Pancreas (tissue), 10 donors: ENCODE measurements at regions not wholly inside any gene's neighbourhood (a gene's known extent, or its start where the extent isn't known, plus 50 kb on each side); places are given as distances from the start of the nearest gene placed in this dataset.
A peak's percentile ranks its signal among the peaks of the same experiment; 100 is the strongest.

ENCODE experiments used
- ATAC-seq, 4 donors: fragments of 200-7000 bp; cut with Tn5 transposase; one replicate each; pipeline versions ENCODE4 v1.8.0 to v1.9.1; 2020; ENCODE audit warnings: mild to moderate bottlenecking in 4 of 4, moderate library complexity in 4 of 4
- DNase-seq, 6 donors: peaks; one replicate each; pipeline ENCODE4 v3.0.0-alpha.2; 2020
- FAIRE-seq: peaks from 2 replicates; lab custom pipeline; 2012; peaks lifted over from hg19 to GRCh38; lab: Jason Lieb, UNC
- H3K27ac ChIP-seq, 4 donors: fragments of 200-600 bp; sonication (generic); 1 replicate in 3 of 4; 2 replicates in 1 of 4; pipeline versions ENCODE4 v1.5.0 to v1.8.0; 2020
- H3K27me3 ChIP-seq, 4 donors: fragments of 200-600 bp; one replicate each; pipeline ENCODE4 v1.8.0; 2021
- H3K36me3 ChIP-seq, 3 donors: fragments of 200-600 bp; sonication (generic) in 1 of 3; one replicate each; pipeline versions ENCODE4 v1.5.0 to v1.8.0; 2020 to 2021
- H3K4me1 ChIP-seq, 3 donors: fragments of 200-600 bp; one replicate each; pipeline ENCODE4 v1.8.0; 2021
- H3K4me3 ChIP-seq, 4 donors: fragments of 200-600 bp; sonication (generic) in 2 of 4; one replicate each; pipeline versions ENCODE4 v1.5.0 to v1.8.0; 2020 to 2021
- H3K9me3 ChIP-seq, 4 donors: fragments of 200-600 bp; one replicate each; pipeline ENCODE4 v1.8.0; 2021
- WGBS, 2 donors: extraction: QIAGEN DNeasy Blood & Tissue Kit; methylation state at CpG; one replicate each; pipeline ENCODE4 v1.1.7; 2013; 5-methylcytosine and 5-hydroxymethylcytosine counted together
- intact Hi-C, 3 donors: fragments of 100-400 bp; cut with DNase I; formaldehyde crosslinking; loops; one replicate each; pipeline versions ENCODE4 v1.11.1 to v1.14.2; 2022
- TF ChIP-seq, protein P1 (sequence below), 4 donors: fragments of 200-600 bp; sonication (generic) in 3 of 4; IDR thresholded peaks; one replicate each; pipeline versions ENCODE4 v1.5.0 to v1.8.0; 2021; ENCODE audit warnings: antibody characterized with exemption in 4 of 4
- donor health status: healthy with polysubstance abuse.
- donor health status: DM: no; HTN: no; CAD: no; lungs with moderate emphysema.
- donor health status: DM: no; HTN: no; CAD: no.
- donor health status: control.
- donor health status: control.
- donor health status: Bipolar disorder and iron deficiency.
- donor health status: DM: yes; HTN: yes; CAD: no.
- donor health status: DM: no; HTN: no; CAD: no.
- donor health status: DM: no; HTN: no; CAD: no.
- donor health status: DM: yes; HTN: yes; CAD: no.

DNA sequence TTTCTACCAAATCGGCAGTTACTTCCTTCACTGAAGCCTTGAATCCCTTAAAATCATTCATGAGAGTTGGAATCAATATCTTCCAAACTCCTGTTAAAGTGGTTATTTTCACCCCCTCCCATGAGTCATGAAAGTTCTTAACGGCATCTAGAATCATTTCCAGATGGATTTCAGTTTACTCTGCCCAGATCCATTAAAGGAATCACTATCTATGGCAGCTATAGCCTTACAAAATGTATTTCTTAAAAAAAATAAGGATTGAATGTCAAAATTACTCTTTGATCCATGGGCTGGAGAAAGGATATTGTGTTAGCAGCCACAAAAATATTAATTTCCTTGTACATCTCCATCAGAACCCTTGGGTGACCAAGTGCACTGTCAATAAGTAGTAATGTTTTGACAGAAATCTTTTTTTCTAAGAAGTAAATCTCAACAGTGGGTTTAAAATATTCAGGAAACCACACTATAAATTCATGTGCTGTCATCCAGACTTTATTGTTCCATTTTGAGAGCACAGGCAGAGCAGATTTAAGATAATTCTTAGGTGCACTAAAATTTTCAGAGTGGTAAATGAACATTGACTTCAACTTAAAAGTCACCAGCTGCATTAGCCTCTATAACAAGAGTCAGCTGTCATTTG, 767.7 kb downstream of the DTWD2 start:
- Histone ChIP-seq H3K27ac (no peak overlapping the region), H3K4me3 (no peak overlapping the region), H3K27me3 (no peaks in the 10 kb centered on the region), H3K9me3 (no peaks in the 10 kb centered on the region), H3K36me3 (no peaks in the 10 kb centered on the region), H3K4me1 (no peaks in the 10 kb centered on the region)
- TF ChIP-seq, protein P1, sequence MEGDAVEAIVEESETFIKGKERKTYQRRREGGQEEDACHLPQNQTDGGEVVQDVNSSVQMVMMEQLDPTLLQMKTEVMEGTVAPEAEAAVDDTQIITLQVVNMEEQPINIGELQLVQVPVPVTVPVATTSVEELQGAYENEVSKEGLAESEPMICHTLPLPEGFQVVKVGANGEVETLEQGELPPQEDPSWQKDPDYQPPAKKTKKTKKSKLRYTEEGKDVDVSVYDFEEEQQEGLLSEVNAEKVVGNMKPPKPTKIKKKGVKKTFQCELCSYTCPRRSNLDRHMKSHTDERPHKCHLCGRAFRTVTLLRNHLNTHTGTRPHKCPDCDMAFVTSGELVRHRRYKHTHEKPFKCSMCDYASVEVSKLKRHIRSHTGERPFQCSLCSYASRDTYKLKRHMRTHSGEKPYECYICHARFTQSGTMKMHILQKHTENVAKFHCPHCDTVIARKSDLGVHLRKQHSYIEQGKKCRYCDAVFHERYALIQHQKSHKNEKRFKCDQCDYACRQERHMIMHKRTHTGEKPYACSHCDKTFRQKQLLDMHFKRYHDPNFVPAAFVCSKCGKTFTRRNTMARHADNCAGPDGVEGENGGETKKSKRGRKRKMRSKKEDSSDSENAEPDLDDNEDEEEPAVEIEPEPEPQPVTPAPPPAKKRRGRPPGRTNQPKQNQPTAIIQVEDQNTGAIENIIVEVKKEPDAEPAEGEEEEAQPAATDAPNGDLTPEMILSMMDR (IDR thresholded peaks at IDR 0.05) = no peak
- intact Hi-C loops = no loop called here
- ATAC-seq (no peak), DNase-seq (no peak), FAIRE-seq (no peak)
- 48 to 58% methylated on average over 2 of the region's 2 CpGs for WGBS, 2 donors

DNA sequence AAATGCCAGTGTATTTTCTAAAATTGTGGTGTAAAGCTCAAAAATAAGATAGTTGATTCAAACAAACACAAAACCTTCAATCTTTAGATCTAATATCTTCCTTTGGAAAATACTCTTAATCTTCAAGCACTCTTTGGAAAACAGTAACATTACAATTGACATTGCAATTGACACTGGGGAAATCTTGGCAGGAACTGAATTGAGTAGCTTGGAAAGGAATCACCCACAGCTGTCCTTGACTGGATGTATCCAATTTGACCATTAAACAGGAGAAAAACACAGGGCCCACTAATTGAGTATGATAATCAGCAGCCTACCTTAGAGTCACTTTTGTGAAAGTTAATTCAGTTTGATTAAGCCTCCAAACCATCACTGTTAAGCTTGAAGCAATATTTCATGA, 776.7 kb downstream of the DTWD2 start:
- FAIRE-seq = no peak
- TF ChIP-seq, protein P1 (IDR thresholded peaks at IDR 0.05) = no peak

DNA sequence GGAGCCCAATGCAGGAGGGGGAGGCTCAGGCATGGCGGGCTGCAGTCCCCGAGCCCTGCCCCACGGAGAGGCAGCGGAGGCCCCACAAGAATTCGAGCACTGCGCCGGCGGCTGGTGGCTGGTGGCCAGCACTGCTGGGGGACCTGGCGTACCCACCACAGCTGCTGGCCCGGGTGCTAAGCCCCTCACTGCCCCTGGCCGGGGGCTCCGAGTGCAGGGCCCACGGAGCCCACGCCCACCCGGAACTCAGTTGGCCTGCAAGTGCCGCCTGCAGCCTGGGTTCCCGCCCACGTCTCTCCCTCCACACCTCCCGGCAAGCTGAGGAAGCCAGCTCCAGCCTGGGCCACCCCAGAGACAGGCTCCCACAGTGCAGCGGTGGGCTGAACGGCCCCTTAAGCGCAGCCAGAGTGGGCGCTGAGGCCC, 780.3 kb downstream of the DTWD2 start:
- TF ChIP-seq, protein P1 (IDR thresholded peaks at IDR 0.05) = no peak
- 88 to 97% methylated on average over 20 to 23 of the region's 23 CpGs for WGBS, 2 donors
- no peak overlapping the region for H3K27ac ChIP-seq
- H3K36me3 ChIP-seq = no peaks in the 10 kb centered on the region
- no peaks in the 10 kb centered on the region for H3K9me3 ChIP-seq
- H3K4me3 ChIP-seq = no peak overlapping the region
- ATAC-seq (no peak), DNase-seq (peak in 2 of 6 donors; percentile 15 to 46), FAIRE-seq (no peak)
- H3K4me1 ChIP-seq = no peaks in the 10 kb centered on the region
- intact Hi-C loops = no loop called here
- no peaks in the 10 kb centered on the region for H3K27me3 ChIP-seq

More for the DNA sequence above, 776.7 kb downstream of the DTWD2 start:
- DNase-seq (no peak), ATAC-seq (no peak)
- no peak overlapping the region for H3K4me3 ChIP-seq
- no peaks in the 10 kb centered on the region for H3K9me3 ChIP-seq
- no peak overlapping the region for H3K27ac ChIP-seq
- H3K4me1 ChIP-seq = no peaks in the 10 kb centered on the region
- H3K36me3 ChIP-seq = no peaks in the 10 kb centered on the region
- H3K27me3 ChIP-seq = no peaks in the 10 kb centered on the region
- intact Hi-C loops = no loop called here

DNA sequence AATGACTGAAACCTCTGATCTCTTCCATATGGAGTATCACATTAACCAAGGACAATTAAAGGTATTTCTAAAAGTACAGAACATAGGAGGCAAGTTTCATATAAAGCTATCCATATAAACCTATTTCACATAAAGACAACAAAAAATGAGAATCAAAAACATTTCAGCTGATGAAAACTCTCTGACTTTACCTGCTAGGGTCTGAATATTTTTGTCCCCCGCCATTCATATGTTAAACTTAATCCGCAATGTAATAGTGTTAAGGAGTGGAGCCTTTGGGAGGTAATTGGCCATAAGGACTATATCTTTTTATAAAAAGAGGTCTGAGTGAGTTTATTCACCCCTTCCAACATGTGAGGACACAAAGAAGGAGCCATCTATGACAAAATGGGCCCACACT, 788.5 kb downstream of the DTWD2 start:
- Histone ChIP-seq H3K9me3 (no peaks in the 10 kb centered on the region), H3K27me3 (no peaks in the 10 kb centered on the region), H3K27ac (no peak overlapping the region), H3K4me3 (no peak overlapping the region), H3K4me1 (no peaks in the 10 kb centered on the region), H3K36me3 (no peaks in the 10 kb centered on the region)
- TF ChIP-seq, protein P1 (IDR thresholded peaks at IDR 0.05) = no peak
- DNase-seq (no peak), FAIRE-seq (no peak), ATAC-seq (no peak)
- intact Hi-C loops = no loop called here
- WGBS, 2 donors = 88 to 93% methylated on average over 2 of the region's 2 CpGs

DNA sequence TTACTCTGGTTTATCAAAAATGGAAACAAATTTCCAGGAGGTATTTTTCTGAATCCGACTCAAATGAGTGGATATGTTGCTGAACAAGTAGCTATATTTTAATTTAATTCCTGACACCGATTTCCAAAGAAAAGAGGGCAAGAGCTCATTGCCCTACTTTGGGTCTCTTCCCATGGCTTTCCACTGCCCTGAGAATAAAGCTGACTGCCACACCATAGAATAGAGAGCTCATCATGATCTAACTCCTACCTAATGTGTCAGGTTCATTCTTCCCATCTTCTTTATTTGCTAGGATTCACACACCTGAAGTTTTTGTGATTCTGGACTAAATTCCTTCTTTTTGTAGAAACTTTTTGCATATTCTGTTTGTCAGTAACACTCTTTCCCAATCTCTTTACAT, 792.1 kb downstream of the DTWD2 start:
- no peak for DNase-seq
- Histone ChIP-seq H3K27me3 (no peaks in the 10 kb centered on the region), H3K27ac (no peak overlapping the region), H3K4me3 (no peak overlapping the region), H3K4me1 (no peaks in the 10 kb centered on the region), H3K9me3 (no peaks in the 10 kb centered on the region), H3K36me3 (no peaks in the 10 kb centered on the region)
- 72 to 85% methylated on average over 2 of the region's 2 CpGs for WGBS, 2 donors
- FAIRE-seq = no peak
- intact Hi-C loops = no loop called here
- TF ChIP-seq, protein P1 (IDR thresholded peaks at IDR 0.05) = no peak
- no peak for ATAC-seq
